OCI-LY7 (cell line): ENCODE measurements at regions not wholly inside any gene's neighbourhood (a gene's known extent, or its start where the extent isn't known, plus 50 kb on each side); places are given as distances from the start of the nearest gene placed in this dataset.

Experiments used
- BruUV-seq: library from RNA; stranded (reverse); fragments of 400-500 nt; replicated peaks from 2 replicates; lab custom pipeline; 2021; lab: Mats Ljungman, UMichigan
- CTCF ChIA-PET: fragments of 300-600 bp; sonication (Branson Sonifier 250); formaldehyde crosslinking; loops from one replicate; lab custom pipeline; 2022; ENCODE audit warnings: antibody characterized with exemption; ENCODE audit not compliant: unreplicated experiment; lab: Charles Lee
- POLR2A ChIA-PET: fragments of 300-600 bp; sonication (Branson Sonifier 250); formaldehyde crosslinking; loops from one replicate; lab custom pipeline; 2022; ENCODE audit warnings: antibody characterized with exemption; lab: Charles Lee
- DNase-seq: peaks from one replicate; pipeline ENCODE4 v3.0.0-alpha.2; 2015; ENCODE audit warnings: low spot score
- H2AFZ ChIP-seq: fragments of 200-600 bp; sonication (generic), shearing (Covaris generic); 2 replicates; pipeline ENCODE4 v1.6.1; 2014; ENCODE audit warnings: mild to moderate bottlenecking, antibody characterized with exemption, low read length, moderate library complexity
- H3K27ac ChIP-seq: fragments of 200-600 bp; sonication (generic); 2 replicates; pipeline ENCODE4 v1.5.1; 2014; ENCODE audit warnings: mixed run types, low read depth, mild to moderate bottlenecking, moderate library complexity, low read length, inconsistent platforms; ENCODE audit not compliant: poor library complexity, severe bottlenecking
- H3K36me3 ChIP-seq: fragments of 200-600 bp; sonication (generic); 2 replicates; pipeline ENCODE4 v1.6.1; 2014; ENCODE audit warnings: mild to moderate bottlenecking, antibody characterized with exemption, low read length, moderate library complexity, mixed read lengths; ENCODE audit not compliant: insufficient read depth
- H3K4me1 ChIP-seq: fragments of 200-600 bp; sonication (generic); 2 replicates; pipeline ENCODE4 v1.5.1; 2014; ENCODE audit warnings: mild to moderate bottlenecking, low read length; ENCODE audit not compliant: insufficient read depth, poor library complexity, severe bottlenecking
- H3K4me2 ChIP-seq: fragments of 200-600 bp; sonication (generic); 2 replicates; pipeline ENCODE4 v1.6.1; 2014; ENCODE audit warnings: mild to moderate bottlenecking, low read length
- H3K4me3 ChIP-seq: fragments of 200-600 bp; sonication (generic); 2 replicates; pipeline ENCODE4 v1.5.1; 2014; ENCODE audit warnings: mild to moderate bottlenecking, low read depth, low read length; ENCODE audit not compliant: poor library complexity, severe bottlenecking
- H3K79me2 ChIP-seq: fragments of 200-600 bp; sonication (generic); 2 replicates; pipeline ENCODE4 v1.6.1; 2016; ENCODE audit warnings: low read depth, mild to moderate bottlenecking, low read length, moderate library complexity, mixed read lengths; ENCODE audit not compliant: insufficient read depth
- H3K9me2 ChIP-seq: fragments of 200-600 bp; sonication (generic); 2 replicates; pipeline ENCODE4 v1.6.1; 2016; ENCODE audit warnings: mild to moderate bottlenecking, low read length, mixed read lengths; ENCODE audit not compliant: insufficient read depth
- H3K9me3 ChIP-seq: fragments of 200-600 bp; sonication (generic); 2 replicates; pipeline ENCODE4 v1.6.1; 2014; ENCODE audit warnings: mild to moderate bottlenecking, mixed run types, low read length, mixed read lengths
- H4K20me1 ChIP-seq: fragments of 200-600 bp; sonication (generic); 2 replicates; pipeline ENCODE4 v1.6.1; 2014; ENCODE audit warnings: mild to moderate bottlenecking, antibody characterized with exemption, low read length, moderate library complexity, mixed read lengths; ENCODE audit not compliant: insufficient read depth
- CTCF ChIP-seq: fragments of 200-600 bp; sonication (generic); conservative IDR thresholded peaks from 2 replicates; pipeline ENCODE4 v1.5.1; 2014; ENCODE audit warnings: mild to moderate bottlenecking, antibody characterized with exemption, low read length, moderate library complexity, mixed read lengths
- EZH2phosphoT487 ChIP-seq: fragments of 200-600 bp; sonication (generic); IDR thresholded peaks from 2 replicates; pipeline ENCODE4 v1.6.1; 2018; ENCODE audit warnings: low read depth, borderline replicate concordance, mild to moderate bottlenecking, mixed run types, antibody characterized with exemption, low read length, moderate library complexity, mixed read lengths
- intact Hi-C: fragments of 100-400 bp; cut with micrococcal nuclease; formaldehyde crosslinking; loops from one replicate; pipeline ENCODE4 v1.10.0; 2022; ENCODE audit not compliant: unreplicated experiment

- no peaks in the 10 kb centered on the region for H3K4me1 ChIP-seq
- no peak for DNase-seq
- BruUV-seq: no TSS peak
- CTCF ChIA-PET: no interaction called here
- no peaks in the 10 kb centered on the region for H3K36me3 ChIP-seq
- H2AFZ ChIP-seq: no peak overlapping the region
- intact Hi-C loops: no loop called here
- TF ChIP-seq CTCF: no peak
- TF ChIP-seq EZH2phosphoT487: no peak
- H3K27ac ChIP-seq: no peak overlapping the region
- no peaks in the 10 kb centered on the region for H3K9me2 ChIP-seq
- POLR2A ChIA-PET: interaction anchor here (0.6 kb wide), 1 partner anchor 786 kb away, joined by 4 read pairs; no protein-coding TSS in a partner anchor
- no peaks in the 10 kb centered on the region for H3K79me2 ChIP-seq
- no peaks in the 10 kb centered on the region for H4K20me1 ChIP-seq
- no peak overlapping the region for H3K4me2 ChIP-seq
- H3K9me3 ChIP-seq: no peaks in the 10 kb centered on the region
- no peak overlapping the region for H3K4me3 ChIP-seq
Measured at GRCh38 chrX:4265036-4265435, 551.6 kb upstream of the PRKX start.

- H3K4me1 ChIP-seq: no peaks in the 10 kb centered on the region
- H3K36me3 ChIP-seq: no peaks in the 10 kb centered on the region
- no peak overlapping the region for H2AFZ ChIP-seq
- ChIA-PET POLR2A (interaction anchor here (0.7 kb wide), 1 partner anchor 624 kb away, joined by 3 read pairs; no protein-coding TSS in a partner anchor), CTCF (no interaction called here)
- no peak overlapping the region for H3K4me2 ChIP-seq
- no peaks in the 10 kb centered on the region for H3K79me2 ChIP-seq
- TF ChIP-seq CTCF: peak; percentile 49; the same call in 1 of the 2 replicates
- no peak for TF ChIP-seq EZH2phosphoT487
- H3K4me3 ChIP-seq: no peak overlapping the region
- intact Hi-C loops: no loop called here
- no TSS peak for BruUV-seq
- no peak overlapping the region for H3K27ac ChIP-seq
- H3K9me2 ChIP-seq: no peaks in the 10 kb centered on the region
- H4K20me1 ChIP-seq: no peaks in the 10 kb centered on the region
- no peaks in the 10 kb centered on the region for H3K9me3 ChIP-seq
- no peak for DNase-seq
Measured at GRCh38 chrX:4263030-4263803, 549.8 kb upstream of the PRKX start.

- no peaks in the 10 kb centered on the region; the same call in 1 of the 2 replicates for H3K9me3 ChIP-seq
- no peak overlapping the region for H3K4me3 ChIP-seq
- H3K4me2 ChIP-seq: peak overlapping the region; percentile 46; the same call in 1 of the 2 replicates
- POLR2A ChIA-PET: no interaction called here
- H2AFZ ChIP-seq: peak overlapping the region; percentile 87
- no TSS peak for BruUV-seq
- H3K79me2 ChIP-seq: no peaks in the 10 kb centered on the region
- TF ChIP-seq CTCF: no peak
- TF ChIP-seq EZH2phosphoT487: no peak
- H3K4me1 ChIP-seq: peaks cover 8% of the 10 kb centered on the region
- peak; percentile 58 for DNase-seq
- no peak overlapping the region for H3K27ac ChIP-seq
- no peaks in the 10 kb centered on the region for H4K20me1 ChIP-seq
- no peaks in the 10 kb centered on the region for H3K36me3 ChIP-seq
- CTCF ChIA-PET: no interaction called here
- intact Hi-C loops: no loop called here
- no peaks in the 10 kb centered on the region for H3K9me2 ChIP-seq
Measured at GRCh38 chrX:4253092-4253491, 539.6 kb upstream of the PRKX start.
